GM19397 (cell line): ENCODE measurements at regions not wholly inside any gene's neighbourhood (a gene's known extent, or its start where the extent isn't known, plus 50 kb on each side); places are given as distances from the start of the nearest gene placed in this dataset.
"Not testable (repeated sequence)": the region's sequence is repeated elsewhere in the genome, so short reads cannot be mapped to it uniquely, and the experiment has no call there.

Experiments
- ATAC-seq: cut with Tn5 transposase; IDR thresholded peaks from one replicate; pipeline ENCODE4 v1.9.1; 2021; ENCODE audit warnings: mild to moderate bottlenecking, moderate library complexity; ENCODE audit not compliant: unreplicated experiment

DNA sequence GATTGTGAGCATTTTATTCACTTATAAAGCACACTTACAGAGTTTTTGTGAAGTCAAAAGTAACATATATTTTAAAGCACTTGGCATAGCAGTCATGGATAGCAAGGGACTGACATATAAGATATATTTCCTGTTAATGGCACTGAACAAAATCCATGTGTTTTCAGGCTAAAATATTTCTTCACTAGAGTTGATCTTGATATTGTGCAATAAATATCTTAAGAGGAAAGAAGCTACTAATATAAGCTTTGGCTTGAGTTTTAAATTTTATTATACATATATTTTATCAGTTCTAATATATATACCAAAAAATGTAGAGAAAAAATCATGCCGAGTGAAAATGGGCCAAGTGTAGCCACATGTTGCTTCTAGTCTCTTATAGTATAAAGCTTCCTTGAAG is 189.7 kb upstream of the DPP10 start:
- ATAC-seq, result no peak

- no peak for ATAC-seq
Observed at GRCh38 chr2:114254875-114255274, 187.6 kb upstream of the DPP10 start.

DNA sequence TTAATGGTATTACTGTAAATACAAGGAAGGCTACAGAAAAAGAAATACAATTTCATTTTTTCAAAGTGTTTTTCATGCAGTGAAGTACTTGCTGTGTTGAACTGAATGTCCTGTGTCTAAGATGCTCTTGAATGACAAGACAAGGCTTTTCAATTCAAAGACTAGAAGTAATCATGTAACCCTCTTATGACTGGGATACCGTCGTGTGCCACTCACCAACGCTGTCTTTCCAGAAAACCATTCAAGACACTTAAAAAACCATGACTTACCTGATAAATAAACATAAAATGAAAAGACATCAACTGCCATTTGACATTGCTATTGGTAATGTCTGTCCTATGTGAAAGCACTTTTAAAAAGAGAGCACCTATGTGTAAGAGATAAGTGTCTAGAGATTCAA is 183.1 kb upstream of the DPP10 start:
- ATAC-seq, result no peak

- no peak for ATAC-seq
Observed at GRCh38 chr2:114261366-114261765, 181.1 kb upstream of the DPP10 start.

DNA sequence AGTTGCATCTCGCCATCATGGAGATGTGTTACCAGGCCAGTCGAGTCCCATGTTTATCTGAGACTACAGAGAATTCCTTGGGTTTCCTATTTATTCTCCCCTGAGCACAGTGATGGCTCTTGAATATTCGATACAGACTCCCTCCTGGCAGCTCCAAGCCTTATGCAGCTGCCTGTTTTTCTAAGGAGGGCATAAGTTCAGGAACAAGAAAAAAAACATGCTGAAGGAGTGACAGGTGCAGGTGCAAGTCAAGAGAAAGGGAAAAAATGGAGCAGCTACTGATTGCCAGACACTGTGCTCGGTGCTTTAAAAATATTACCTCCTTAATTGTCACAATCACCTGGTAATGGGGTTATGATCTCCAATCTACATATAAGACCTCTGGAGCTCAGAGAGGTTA is 177.2 kb upstream of the DPP10 start:
- ATAC-seq, result no peak

- ATAC-seq, result no peak
Observed at GRCh38 chr2:114274957-114275356, 167.5 kb upstream of the DPP10 start.

GRCh38 chr2:114281188-114281587 is 161.3 kb upstream of the DPP10 start:
- no peak for ATAC-seq

DNA sequence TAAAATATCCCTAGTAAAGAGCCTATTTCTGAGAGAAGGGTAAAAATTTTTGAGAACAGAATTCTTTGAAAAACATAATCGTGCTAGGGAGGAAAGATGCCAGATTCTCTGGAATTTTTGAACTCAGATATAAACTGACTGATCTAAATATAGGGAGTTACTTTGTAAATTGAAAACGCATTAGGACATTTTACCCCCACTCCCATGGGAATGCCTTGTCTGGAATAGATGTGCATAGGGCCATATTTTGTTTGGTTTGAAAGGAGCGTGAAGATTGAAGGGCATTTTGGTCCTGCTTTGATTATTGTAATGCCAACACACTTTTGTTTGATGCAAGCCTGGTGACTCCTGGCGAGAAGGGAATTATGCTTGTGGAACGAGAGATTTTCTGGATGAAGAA is 158.7 kb upstream of the DPP10 start:
- ATAC-seq, result no peak

DNA sequence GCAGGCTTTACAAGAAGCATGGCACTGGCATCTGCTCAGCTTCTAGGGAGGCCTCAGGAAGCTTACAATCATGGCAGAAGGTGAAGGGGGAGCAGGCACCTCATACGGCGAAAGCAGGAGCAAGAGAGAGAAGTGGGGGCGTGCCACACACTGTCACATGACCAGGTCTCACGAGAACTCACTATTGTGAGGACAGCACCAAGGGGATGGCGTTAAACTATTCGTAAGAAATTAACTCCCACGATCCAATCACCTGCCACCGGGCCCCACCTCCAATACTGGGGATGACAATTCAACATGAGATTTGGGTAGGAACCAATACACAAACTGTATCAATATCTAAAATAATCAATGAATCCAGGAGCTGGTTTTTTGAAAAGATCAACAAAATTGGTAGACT is 156.0 kb upstream of the DPP10 start:
- ATAC-seq, result no peak

GRCh38 chr2:114293355-114293754 is 149.1 kb upstream of the DPP10 start:
- no peak for ATAC-seq

DNA sequence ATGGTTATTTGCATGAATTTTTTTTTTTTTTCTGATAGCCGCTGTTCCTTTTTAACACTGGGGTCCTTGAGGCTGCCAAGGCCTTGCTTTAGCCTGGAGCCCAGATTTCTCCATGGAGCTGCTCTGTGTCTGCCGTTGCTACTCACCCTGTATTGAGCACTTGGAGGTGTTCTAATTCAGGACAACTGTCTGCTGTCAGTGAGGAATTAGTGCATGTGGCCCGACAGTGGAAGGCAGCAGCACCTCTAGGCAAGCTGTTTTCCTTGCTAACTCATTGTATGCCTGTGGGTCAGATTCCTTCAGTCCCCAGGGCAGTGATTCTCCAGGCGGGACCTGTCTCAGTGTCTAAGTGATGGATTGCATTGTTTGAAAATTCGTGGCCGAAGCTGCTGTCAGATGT is 147.7 kb upstream of the DPP10 start:
- no peak for ATAC-seq

GRCh38 chr2:114300351-114300750 is 142.1 kb upstream of the DPP10 start:
- ATAC-seq, result not testable (repeated sequence)

DNA sequence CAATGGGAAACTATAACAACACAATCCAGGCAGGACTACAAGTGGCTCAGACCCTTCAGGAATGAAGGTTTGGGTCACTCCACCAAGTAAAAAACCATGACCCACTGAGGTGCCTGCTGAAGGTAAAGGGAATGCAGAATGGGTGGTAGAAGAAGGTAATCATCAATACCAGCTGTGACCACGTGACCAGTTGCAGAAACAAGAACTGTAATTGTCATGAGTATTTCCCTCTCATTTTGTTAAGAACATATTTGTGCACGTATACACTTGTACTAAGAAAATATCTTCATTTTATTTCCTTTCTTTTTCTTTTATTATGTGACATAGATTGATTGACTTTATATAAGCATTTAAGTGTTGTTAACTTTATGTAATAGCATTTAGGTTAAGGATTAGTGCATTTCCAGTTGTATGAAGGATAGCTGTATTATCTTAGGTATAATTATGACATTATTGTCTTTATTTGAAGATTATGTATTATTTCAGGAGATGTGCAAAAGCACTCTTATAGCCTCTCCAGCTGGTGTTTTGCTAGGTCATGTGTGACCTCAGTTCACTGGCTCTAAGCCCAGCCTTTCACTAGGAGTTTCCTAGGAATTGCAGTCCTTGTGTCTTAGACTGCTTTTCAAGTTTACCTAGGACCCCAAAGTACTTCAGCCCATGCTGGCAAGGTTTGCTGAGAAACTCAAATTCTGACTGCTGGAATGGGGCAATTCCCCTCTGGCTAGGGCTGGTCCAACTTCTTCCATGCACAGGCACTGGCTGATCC is 125.7 kb upstream of the DPP10 start:
- ATAC-seq, result no peak

DNA sequence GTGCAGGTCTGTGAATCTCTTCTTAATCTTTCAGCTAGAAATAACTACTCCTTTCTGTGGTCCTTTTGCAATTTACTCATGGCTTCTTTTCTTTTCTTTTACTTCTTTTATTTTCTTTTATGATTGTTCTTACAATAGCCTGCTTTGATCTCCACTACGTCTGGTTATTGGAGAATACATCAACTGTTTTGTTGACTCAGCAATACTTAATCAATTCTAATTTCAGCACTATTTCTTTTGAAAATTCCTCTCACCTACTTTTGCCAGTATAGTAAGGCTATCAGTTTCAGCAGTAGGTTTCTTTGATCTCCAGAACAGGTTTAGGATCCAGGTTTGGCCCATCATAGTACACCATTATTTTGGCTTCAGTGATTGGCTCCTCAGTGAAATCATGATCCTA is 111.8 kb upstream of the DPP10 start:
- ATAC-seq, result no peak

DNA sequence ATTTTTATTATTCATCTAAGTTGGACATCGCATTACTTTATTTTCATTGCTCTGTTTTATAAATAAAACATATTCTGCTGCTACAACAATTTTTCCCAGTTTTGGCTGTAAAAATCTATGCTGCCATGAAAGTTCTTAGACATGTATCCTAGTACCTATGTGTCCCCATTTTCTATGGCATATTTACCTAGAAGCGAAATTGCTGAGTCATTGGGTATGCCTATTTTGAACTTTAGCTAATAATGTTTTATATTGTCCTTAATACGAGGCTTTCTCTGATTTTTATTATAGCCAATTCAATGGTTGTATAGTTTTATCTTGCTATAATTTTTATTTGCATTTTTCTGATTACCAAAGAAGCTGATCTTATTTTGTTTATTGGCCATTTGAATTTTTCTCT is 110.5 kb upstream of the DPP10 start:
- no peak for ATAC-seq

DNA sequence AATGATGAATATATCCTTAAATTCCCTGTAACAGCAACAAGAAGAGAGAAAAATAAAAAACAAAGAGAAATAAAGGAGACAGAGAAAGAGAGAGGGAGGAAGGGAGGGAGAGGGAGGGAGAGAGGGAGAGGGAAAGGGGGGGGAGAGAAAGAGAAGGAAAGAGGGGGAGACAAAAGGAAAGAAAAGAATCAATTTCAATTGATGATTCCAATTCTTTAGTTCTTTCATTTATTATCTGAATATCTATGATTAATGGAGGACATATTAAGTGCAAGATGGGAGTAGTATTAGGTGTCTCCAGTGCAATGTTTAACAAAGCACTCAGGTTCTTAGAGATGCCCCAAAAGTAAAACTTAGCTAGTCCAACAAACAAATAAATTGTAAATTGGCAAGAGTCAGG is 97.2 kb upstream of the DPP10 start:
- ATAC-seq, result no peak

GRCh38 chr2:114346658-114347057 is 95.8 kb upstream of the DPP10 start:
- ATAC-seq, result no peak

DNA sequence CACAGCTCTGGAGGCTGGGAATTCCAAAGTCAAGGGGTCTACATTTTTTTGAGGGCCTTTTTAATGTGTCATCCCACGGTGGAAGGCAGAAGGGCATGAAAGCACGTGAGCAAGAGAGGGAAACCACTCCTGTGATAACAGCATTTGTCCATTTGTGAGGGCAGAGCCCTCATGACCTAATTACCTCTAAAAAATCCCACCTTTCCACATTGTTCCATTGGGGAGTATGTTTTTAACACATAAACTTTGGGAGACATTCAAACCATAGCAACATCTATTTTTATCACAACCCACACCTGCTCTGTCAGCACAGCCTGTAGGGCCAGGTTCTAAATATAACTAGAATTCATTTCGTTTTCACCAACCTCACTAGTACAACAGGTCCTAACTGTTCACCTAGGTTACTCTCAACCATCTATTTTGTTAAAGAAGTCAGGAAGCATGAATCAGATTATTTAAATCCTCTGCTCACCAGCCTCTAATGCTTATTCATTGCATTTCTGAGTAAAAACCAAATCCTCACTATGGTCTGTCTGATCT is 92.2 kb upstream of the DPP10 start:
- no peak for ATAC-seq

GRCh38 chr2:114352988-114353387 is 89.5 kb upstream of the DPP10 start:
- no peak for ATAC-seq

- no peak for ATAC-seq
Observed at GRCh38 chr2:114354199-114354598, 88.2 kb upstream of the DPP10 start.

GRCh38 chr2:114368705-114369104 is 73.7 kb upstream of the DPP10 start:
- no peak for ATAC-seq

DNA sequence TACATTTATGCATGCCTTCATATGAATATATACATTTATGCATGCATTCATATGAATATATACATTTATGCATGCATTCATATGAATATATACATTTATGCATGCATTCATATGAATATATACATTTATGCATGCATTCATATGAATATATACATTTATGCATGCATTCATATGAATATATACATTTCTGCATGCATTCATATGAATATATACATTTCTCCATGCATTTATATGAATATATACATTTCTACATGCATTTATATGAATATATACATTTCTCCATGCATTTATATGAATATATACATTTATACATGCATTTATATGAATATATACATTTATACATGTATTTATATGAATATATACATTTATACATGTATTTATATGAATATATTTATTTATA is 70.7 kb upstream of the DPP10 start:
- ATAC-seq, result not testable (repeated sequence)

DNA sequence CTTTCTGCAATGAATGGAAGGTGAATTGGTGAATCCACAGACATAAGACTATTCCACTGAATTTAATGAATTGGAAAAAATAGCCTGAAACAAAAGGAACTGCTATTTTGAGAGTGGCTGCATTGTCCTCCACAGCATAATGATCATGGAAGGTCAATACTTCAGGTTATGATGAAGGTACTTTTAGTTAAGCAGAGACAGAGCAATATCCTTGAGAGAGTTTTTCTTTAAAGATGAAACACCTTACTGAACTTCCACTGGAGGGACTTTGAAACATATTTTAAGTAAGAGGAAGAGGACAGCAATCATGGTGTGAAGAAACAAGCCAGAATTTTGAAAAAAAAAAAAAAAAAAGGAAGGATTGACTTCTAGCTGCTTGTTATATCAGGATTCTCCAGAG is 68.8 kb upstream of the DPP10 start:
- ATAC-seq, result no peak
